ENCODE measurements at regions not wholly inside any gene's neighbourhood (a gene's known extent, or its start where the extent isn't known, plus 50 kb on each side); places are given as distances from the start of the nearest gene placed in this dataset.

GRCh38 chr9:86604741-86605140 lies 250.5 kb upstream of the TUT7 start:
- no peaks in the 10 kb centered on the region for H3K9me3 ChIP-seq (ENCODE audit: control insufficient read depth in 4 of 4, insufficient read depth in 3 of 4, low read length in 3 of 4)
- no peak overlapping the region for H3K4me3 ChIP-seq
- TF ChIP-seq CTCF (IDR thresholded peaks at IDR 0.05; ENCODE audit: control extremely low read depth, extremely low read depth), result no peak
- ATAC-seq (ENCODE audit: insufficient read depth, low FRiP score) (no peak), DNase-seq (no peak)
- no peaks in the 10 kb centered on the region for H3K27me3 ChIP-seq (ENCODE audit: control insufficient read depth in 3 of 3, insufficient read depth in 3 of 3, low read length in 2 of 3)
- H3K9ac ChIP-seq (ENCODE audit: insufficient read depth in 1 of 2, low read length in 2 of 2), result no peak overlapping the region
- H3K36me3 ChIP-seq (ENCODE audit: control insufficient read depth in 4 of 4, insufficient read depth in 4 of 4, low read length in 4 of 4), result no peaks in the 10 kb centered on the region
- H3K4me1 ChIP-seq (ENCODE audit: control insufficient read depth in 5 of 5, insufficient read depth in 5 of 5, low read length in 5 of 5), result peaks cover 0 to 11% (median 5%) of the 10 kb centered on the region in 5 donors
- H3K27ac ChIP-seq (ENCODE audit: low read depth in 1 of 2, low read length in 1 of 2), result no peak overlapping the region

- no peak overlapping the region for H3K4me3 ChIP-seq
- ATAC-seq (ENCODE audit: insufficient read depth, low FRiP score) (no peak), DNase-seq (no peak)
- H3K9me3 ChIP-seq (ENCODE audit: control insufficient read depth in 4 of 4, insufficient read depth in 3 of 4, low read length in 3 of 4), result no peaks in the 10 kb centered on the region
- H3K36me3 ChIP-seq (ENCODE audit: control insufficient read depth in 4 of 4, insufficient read depth in 4 of 4, low read length in 4 of 4), result no peaks in the 10 kb centered on the region
- TF ChIP-seq CTCF (IDR thresholded peaks at IDR 0.05; ENCODE audit: control extremely low read depth, extremely low read depth), result no peak
- H3K9ac ChIP-seq (ENCODE audit: insufficient read depth in 1 of 2, low read length in 2 of 2), result no peak overlapping the region
- H3K27me3 ChIP-seq (ENCODE audit: control insufficient read depth in 3 of 3, insufficient read depth in 3 of 3, low read length in 2 of 3), result no peaks in the 10 kb centered on the region
- H3K4me1 ChIP-seq (ENCODE audit: control insufficient read depth in 5 of 5, insufficient read depth in 5 of 5, low read length in 5 of 5), result peaks cover 0 to 18% (median 9%) of the 10 kb centered on the region in 5 donors
- no peak overlapping the region for H3K27ac ChIP-seq (ENCODE audit: low read depth in 1 of 2, low read length in 1 of 2)
These were observed 248.5 kb upstream of the TUT7 start for GRCh38 chr9:86602715-86603114.

- Histone ChIP-seq H3K4me1 (ENCODE audit: control insufficient read depth in 5 of 5, insufficient read depth in 5 of 5, low read length in 5 of 5) (peaks cover 0 to 18% (median 9%) of the 10 kb centered on the region in 5 donors), H3K9ac (ENCODE audit: insufficient read depth in 1 of 2, low read length in 2 of 2) (no peak overlapping the region), H3K27me3 (ENCODE audit: control insufficient read depth in 3 of 3, insufficient read depth in 3 of 3, low read length in 2 of 3) (no peaks in the 10 kb centered on the region), H3K9me3 (ENCODE audit: control insufficient read depth in 4 of 4, insufficient read depth in 3 of 4, low read length in 3 of 4) (no peaks in the 10 kb centered on the region), H3K27ac (ENCODE audit: low read depth in 1 of 2, low read length in 1 of 2) (no peak overlapping the region), H3K4me3 (no peak overlapping the region), H3K36me3 (ENCODE audit: control insufficient read depth in 4 of 4, insufficient read depth in 4 of 4, low read length in 4 of 4) (no peaks in the 10 kb centered on the region)
- DNase-seq (no peak), ATAC-seq (ENCODE audit: insufficient read depth, low FRiP score) (no peak)
- WGBS, 2 donors, result 66 to 96% methylated on average over 3 of the region's 3 CpGs
- TF ChIP-seq CTCF (IDR thresholded peaks at IDR 0.05; ENCODE audit: control extremely low read depth, extremely low read depth), result no peak
These were observed 247.5 kb upstream of the TUT7 start for GRCh38 chr9:86601697-86602096.

- peaks cover 0 to 18% (median 9%) of the 10 kb centered on the region in 5 donors for H3K4me1 ChIP-seq (ENCODE audit: control insufficient read depth in 5 of 5, insufficient read depth in 5 of 5, low read length in 5 of 5)
- H3K36me3 ChIP-seq (ENCODE audit: control insufficient read depth in 4 of 4, insufficient read depth in 4 of 4, low read length in 4 of 4), result no peaks in the 10 kb centered on the region
- WGBS, 2 donors, result 50 to 51% methylated on average over 3 of the region's 3 CpGs
- no peak for ATAC-seq (ENCODE audit: insufficient read depth, low FRiP score)
- no peak overlapping the region for H3K27ac ChIP-seq (ENCODE audit: low read depth in 1 of 2, low read length in 1 of 2)
- TF ChIP-seq CTCF (IDR thresholded peaks at IDR 0.05; ENCODE audit: control extremely low read depth, extremely low read depth), result no peak
- no peak for DNase-seq
- no peak overlapping the region for H3K9ac ChIP-seq (ENCODE audit: insufficient read depth in 1 of 2, low read length in 2 of 2)
- no peaks in the 10 kb centered on the region for H3K27me3 ChIP-seq (ENCODE audit: control insufficient read depth in 3 of 3, insufficient read depth in 3 of 3, low read length in 2 of 3)
- H3K9me3 ChIP-seq (ENCODE audit: control insufficient read depth in 4 of 4, insufficient read depth in 3 of 4, low read length in 3 of 4), result no peaks in the 10 kb centered on the region
- H3K4me3 ChIP-seq, result no peak overlapping the region
These were observed 246.8 kb upstream of the TUT7 start for GRCh38 chr9:86600977-86601376.

All from lung (tissue), 11 donors.